Nephron progenitor cell (in vitro differentiated cells): ENCODE measurements at regions not wholly inside any gene's neighbourhood (a gene's known extent, or its start where the extent isn't known, plus 50 kb on each side); places are given as distances from the start of the nearest gene placed in this dataset.

ENCODE experiments used
- DNase-seq: peaks from one replicate; pipeline ENCODE4 v3.0.0; 2021
- H3K27ac Mint-ChIP-seq: 2 replicates; pipeline ENCODE4 v1.8.0; 2021; ENCODE audit warnings: mild to moderate bottlenecking, moderate library complexity, mixed read lengths
- H3K27me3 Mint-ChIP-seq: 2 replicates; pipeline ENCODE4 v1.8.0; 2021; ENCODE audit warnings: mild to moderate bottlenecking, low read depth, mixed read lengths; ENCODE audit not compliant: poor library complexity
- H3K36me3 Mint-ChIP-seq: 2 replicates; pipeline ENCODE4 v1.8.0; 2021; ENCODE audit warnings: low read depth, mixed read lengths
- H3K4me1 Mint-ChIP-seq: 2 replicates; pipeline ENCODE4 v1.8.0; 2021; ENCODE audit warnings: mixed read lengths
- H3K4me3 Mint-ChIP-seq: 2 replicates; pipeline ENCODE4 v1.8.0; 2021; ENCODE audit warnings: mild to moderate bottlenecking, moderate library complexity, mixed read lengths
- H3K9me3 Mint-ChIP-seq: 2 replicates; pipeline ENCODE4 v1.8.0; 2021; ENCODE audit warnings: mild to moderate bottlenecking, moderate library complexity, mixed read lengths
- TF ChIP-seq, protein P1 (sequence below): fragments of 200-600 bp; sonication (generic); IDR thresholded peaks from 2 replicates; pipeline ENCODE4 v1.5.0; 2021; ENCODE audit warnings: antibody characterized with exemption

- Mint-ChIP-seq H3K36me3 (no peaks in the 10 kb centered on the region), H3K27me3 (peaks cover 15% of the 10 kb centered on the region), H3K4me1 (no peaks in the 10 kb centered on the region), H3K4me3 (no peak overlapping the region), H3K9me3 (peaks cover 32% of the 10 kb centered on the region), H3K27ac (no peak overlapping the region)
- no peak for DNase-seq
- TF ChIP-seq, protein P1, sequence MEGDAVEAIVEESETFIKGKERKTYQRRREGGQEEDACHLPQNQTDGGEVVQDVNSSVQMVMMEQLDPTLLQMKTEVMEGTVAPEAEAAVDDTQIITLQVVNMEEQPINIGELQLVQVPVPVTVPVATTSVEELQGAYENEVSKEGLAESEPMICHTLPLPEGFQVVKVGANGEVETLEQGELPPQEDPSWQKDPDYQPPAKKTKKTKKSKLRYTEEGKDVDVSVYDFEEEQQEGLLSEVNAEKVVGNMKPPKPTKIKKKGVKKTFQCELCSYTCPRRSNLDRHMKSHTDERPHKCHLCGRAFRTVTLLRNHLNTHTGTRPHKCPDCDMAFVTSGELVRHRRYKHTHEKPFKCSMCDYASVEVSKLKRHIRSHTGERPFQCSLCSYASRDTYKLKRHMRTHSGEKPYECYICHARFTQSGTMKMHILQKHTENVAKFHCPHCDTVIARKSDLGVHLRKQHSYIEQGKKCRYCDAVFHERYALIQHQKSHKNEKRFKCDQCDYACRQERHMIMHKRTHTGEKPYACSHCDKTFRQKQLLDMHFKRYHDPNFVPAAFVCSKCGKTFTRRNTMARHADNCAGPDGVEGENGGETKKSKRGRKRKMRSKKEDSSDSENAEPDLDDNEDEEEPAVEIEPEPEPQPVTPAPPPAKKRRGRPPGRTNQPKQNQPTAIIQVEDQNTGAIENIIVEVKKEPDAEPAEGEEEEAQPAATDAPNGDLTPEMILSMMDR, result no peak
Observed at GRCh38 chr5:54854883-54855581, 130.4 kb downstream of the ESM1 start.

DNA sequence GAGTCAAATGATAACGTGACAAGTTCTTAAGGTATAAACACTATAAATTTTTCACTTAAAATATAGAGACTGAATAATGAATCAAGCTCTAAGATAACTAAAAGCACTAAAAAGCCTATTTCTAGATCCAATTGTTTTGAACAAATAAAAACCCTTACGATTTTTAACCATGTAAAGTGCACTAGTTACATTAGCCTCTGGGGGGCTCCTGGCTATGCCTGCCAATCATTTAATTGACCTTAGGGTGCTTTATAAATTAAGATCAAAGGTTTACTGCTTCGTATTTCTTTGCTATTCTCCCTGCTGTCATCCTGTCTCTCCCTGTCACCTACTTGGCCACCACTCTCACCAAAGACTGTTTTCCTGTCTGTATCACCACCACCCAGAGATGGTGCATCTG is 133.4 kb downstream of the ESM1 start:
- H3K27ac Mint-ChIP-seq, result no peak overlapping the region
- H3K36me3 Mint-ChIP-seq, result no peaks in the 10 kb centered on the region
- H3K27me3 Mint-ChIP-seq, result peaks cover 7% of the 10 kb centered on the region
- no peaks in the 10 kb centered on the region for H3K4me1 Mint-ChIP-seq
- TF ChIP-seq, protein P1, result no peak
- H3K9me3 Mint-ChIP-seq, result peaks cover 2% of the 10 kb centered on the region
- no peak for DNase-seq
- H3K4me3 Mint-ChIP-seq, result no peak overlapping the region

- H3K4me3 Mint-ChIP-seq, result no peak overlapping the region
- no peaks in the 10 kb centered on the region for H3K9me3 Mint-ChIP-seq
- TF ChIP-seq, protein P1, result no peak
- H3K4me1 Mint-ChIP-seq, result no peaks in the 10 kb centered on the region
- DNase-seq, result no peak
- H3K27me3 Mint-ChIP-seq, result peaks cover 4% of the 10 kb centered on the region
- H3K36me3 Mint-ChIP-seq, result no peaks in the 10 kb centered on the region
- no peak overlapping the region for H3K27ac Mint-ChIP-seq
Observed at GRCh38 chr5:54851449-54851848, 133.9 kb downstream of the ESM1 start.

- H3K27me3 Mint-ChIP-seq, result peaks cover 4% of the 10 kb centered on the region
- TF ChIP-seq, protein P1, result no peak
- H3K36me3 Mint-ChIP-seq, result no peaks in the 10 kb centered on the region
- no peak overlapping the region for H3K4me3 Mint-ChIP-seq
- H3K4me1 Mint-ChIP-seq, result peaks cover 24% of the 10 kb centered on the region
- H3K9me3 Mint-ChIP-seq, result no peaks in the 10 kb centered on the region
- H3K27ac Mint-ChIP-seq, result no peak overlapping the region
- no peak for DNase-seq
Observed at GRCh38 chr5:54848581-54848980, 136.8 kb downstream of the ESM1 start.

DNA sequence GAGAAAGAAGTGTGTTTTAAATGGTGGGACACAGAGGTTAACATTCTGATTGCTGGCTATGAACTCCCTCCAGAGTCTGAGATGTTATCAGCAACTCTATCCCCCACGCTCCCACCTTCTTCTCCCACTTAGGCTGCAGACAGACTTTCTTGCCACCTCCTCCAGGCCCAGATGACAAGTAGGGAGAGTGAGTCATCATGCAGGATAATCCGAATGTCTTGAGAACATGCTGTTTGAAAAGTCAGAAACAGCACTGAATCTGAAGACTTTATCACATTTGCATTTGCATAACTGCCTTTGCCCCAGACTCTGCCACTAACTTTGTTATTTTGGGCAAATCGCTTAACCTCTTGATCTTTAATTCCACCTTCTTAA is 139.8 kb downstream of the ESM1 start:
- Mint-ChIP-seq H3K27ac (peak overlapping the region; percentile 68), H3K4me3 (no peak overlapping the region)
- TF ChIP-seq, protein P1, result no peak

DNA sequence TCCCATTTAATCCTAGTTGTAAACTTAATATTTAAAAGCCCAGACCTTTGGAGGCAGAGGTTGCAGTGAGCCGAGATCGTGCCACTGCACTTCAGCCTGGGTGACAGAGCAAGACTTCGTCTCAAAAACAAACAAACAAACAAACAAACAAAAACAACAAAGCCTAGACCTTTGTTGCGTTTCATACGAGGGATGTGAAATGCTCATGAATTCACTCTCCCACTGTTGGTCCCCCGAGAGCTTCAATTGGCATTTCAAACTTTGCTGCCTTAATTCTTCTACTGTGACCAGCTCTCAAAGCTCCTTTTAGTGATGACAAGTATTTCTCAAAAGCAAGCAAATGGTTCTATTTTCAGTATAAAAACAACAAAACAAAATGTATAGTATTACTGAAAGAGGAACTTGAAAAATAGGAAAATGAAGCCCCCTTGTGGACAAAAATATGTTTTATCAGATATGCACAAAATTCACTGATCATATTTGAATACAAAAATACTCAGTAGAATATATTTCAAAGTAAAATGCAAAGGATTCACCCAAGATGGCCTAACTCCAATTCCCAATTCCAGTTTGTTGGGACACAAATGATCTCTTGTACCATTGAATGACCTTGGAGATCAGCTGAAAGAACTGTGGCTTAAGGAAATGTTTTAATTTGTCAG is 140.4 kb downstream of the ESM1 start:
- Mint-ChIP-seq H3K9me3 (no peaks in the 10 kb centered on the region), H3K36me3 (no peaks in the 10 kb centered on the region), H3K4me3 (peak overlapping the region; percentile 24), H3K27ac (peak overlapping the region; percentile 69), H3K27me3 (no peaks in the 10 kb centered on the region), H3K4me1 (peaks cover 28% of the 10 kb centered on the region)
- DNase-seq, result no peak
- TF ChIP-seq, protein P1, result peak; percentile 62

More for the DNA sequence above, 139.8 kb downstream of the ESM1 start:
- no peaks in the 10 kb centered on the region for H3K36me3 Mint-ChIP-seq
- no peaks in the 10 kb centered on the region for H3K27me3 Mint-ChIP-seq
- DNase-seq, result no peak
- peaks cover 24% of the 10 kb centered on the region for H3K4me1 Mint-ChIP-seq
- H3K9me3 Mint-ChIP-seq, result no peaks in the 10 kb centered on the region
